ENCODE measurements at regions not wholly inside any gene's neighbourhood (a gene's known extent, or its start where the extent isn't known, plus 50 kb on each side); places are given as distances from the start of the nearest gene placed in this dataset.

DNA sequence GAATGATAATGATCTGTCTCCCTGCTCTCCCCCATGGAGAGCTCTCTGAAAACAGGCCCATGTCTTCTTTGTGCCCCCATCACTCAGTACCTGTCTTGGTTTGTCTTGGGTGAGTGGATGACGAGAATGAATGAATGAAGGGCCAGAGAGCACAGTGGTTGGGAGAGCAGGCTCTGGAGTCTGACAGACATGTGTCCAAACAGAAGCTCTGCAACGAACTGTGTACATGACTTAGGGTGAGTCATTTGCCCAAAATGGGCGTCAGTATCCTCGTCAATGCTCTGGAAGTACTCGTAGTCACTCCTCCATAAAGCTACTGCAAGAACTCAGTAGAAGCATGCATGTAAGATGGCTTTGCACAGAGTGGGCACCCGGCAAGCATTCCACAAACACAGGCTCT is 170.2 kb upstream of the TLE3 start:
- no peaks in the 10 kb centered on the region for H3K9me3 ChIP-seq
- H3K36me3 ChIP-seq, result no peaks in the 10 kb centered on the region
- in situ Hi-C loops (cut with MboI; ENCODE audit: low pct_ligation_motif_present in 1 of 4, low pct_unique_long_range_greater_than_20kb in 1 of 4, low sequenced_read_pairs in 3 of 4) (no loop called here), intact Hi-C loops (cut with DNase I; ENCODE audit: low total_unique reads) (loop anchor here (10.0 kb wide), 1 partner anchor 173 kb away; the partner anchor contains the start of gene TLE3)
- DNase-seq, result no peak
- WGBS, 2 donors (ENCODE audit: low coverage in 1 of 2), result 80 to 90% methylated on average over 5 to 6 of the region's 6 CpGs
- TF ChIP-seq POLR2AphosphoS5 (IDR thresholded peaks at IDR 0.05), result no peak
- TF ChIP-seq EP300 (IDR thresholded peaks at IDR 0.05; ENCODE audit: low read depth), result no peak
- TF ChIP-seq POLR2A (IDR thresholded peaks at IDR 0.05), result no peak
- TF ChIP-seq, protein P1, sequence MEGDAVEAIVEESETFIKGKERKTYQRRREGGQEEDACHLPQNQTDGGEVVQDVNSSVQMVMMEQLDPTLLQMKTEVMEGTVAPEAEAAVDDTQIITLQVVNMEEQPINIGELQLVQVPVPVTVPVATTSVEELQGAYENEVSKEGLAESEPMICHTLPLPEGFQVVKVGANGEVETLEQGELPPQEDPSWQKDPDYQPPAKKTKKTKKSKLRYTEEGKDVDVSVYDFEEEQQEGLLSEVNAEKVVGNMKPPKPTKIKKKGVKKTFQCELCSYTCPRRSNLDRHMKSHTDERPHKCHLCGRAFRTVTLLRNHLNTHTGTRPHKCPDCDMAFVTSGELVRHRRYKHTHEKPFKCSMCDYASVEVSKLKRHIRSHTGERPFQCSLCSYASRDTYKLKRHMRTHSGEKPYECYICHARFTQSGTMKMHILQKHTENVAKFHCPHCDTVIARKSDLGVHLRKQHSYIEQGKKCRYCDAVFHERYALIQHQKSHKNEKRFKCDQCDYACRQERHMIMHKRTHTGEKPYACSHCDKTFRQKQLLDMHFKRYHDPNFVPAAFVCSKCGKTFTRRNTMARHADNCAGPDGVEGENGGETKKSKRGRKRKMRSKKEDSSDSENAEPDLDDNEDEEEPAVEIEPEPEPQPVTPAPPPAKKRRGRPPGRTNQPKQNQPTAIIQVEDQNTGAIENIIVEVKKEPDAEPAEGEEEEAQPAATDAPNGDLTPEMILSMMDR (IDR thresholded peaks at IDR 0.05), result no peak
- no peak overlapping the region for H3K27ac ChIP-seq
- H3K27me3 ChIP-seq, result no peaks in the 10 kb centered on the region
- peaks cover 4 to 59% (median 24%) of the 10 kb centered on the region in 4 donors for H3K4me1 ChIP-seq
- H3K4me3 ChIP-seq, result no peak overlapping the region

DNA sequence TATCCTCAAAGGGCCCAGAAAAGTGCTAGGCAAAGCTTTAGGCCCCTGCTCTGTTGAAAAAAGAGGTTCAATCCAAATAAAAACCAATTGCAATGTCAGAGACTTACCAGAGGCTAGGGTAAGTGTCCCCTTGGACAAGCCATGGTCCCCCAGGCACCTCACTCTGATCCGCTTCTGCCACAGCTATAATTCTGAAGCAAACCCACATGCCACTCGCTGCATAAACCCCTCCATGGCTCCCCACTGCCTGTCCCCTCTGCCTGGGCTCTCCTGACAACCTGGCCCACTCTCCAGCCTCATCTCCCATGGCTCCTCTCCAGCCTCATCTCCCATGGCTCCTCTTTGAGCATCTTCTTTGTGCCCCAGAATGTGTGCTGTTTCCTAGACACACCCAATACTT is 169.6 kb upstream of the TLE3 start:
- in situ Hi-C loops (cut with MboI; ENCODE audit: low pct_ligation_motif_present in 1 of 4, low pct_unique_long_range_greater_than_20kb in 1 of 4, low sequenced_read_pairs in 3 of 4), result no loop called here
- DNase-seq, result no peak
- WGBS, 2 donors (ENCODE audit: low coverage in 1 of 2), result 90% methylated on average over 2 of the region's 2 CpGs; no CpG with 5 or more reads in 1 of the 2 donors
- no peak for TF ChIP-seq POLR2AphosphoS5 (IDR thresholded peaks at IDR 0.05)
- TF ChIP-seq POLR2A (IDR thresholded peaks at IDR 0.05), result no peak
- TF ChIP-seq, protein P1 (IDR thresholded peaks at IDR 0.05), result no peak
- H3K9me3 ChIP-seq, result no peaks in the 10 kb centered on the region
- H3K36me3 ChIP-seq, result no peaks in the 10 kb centered on the region
- no peak overlapping the region for H3K27ac ChIP-seq
- intact Hi-C loops (cut with DNase I; ENCODE audit: low total_unique reads), result loop anchor here (10.0 kb wide), 1 partner anchor 173 kb away; the partner anchor contains the start of gene TLE3
- H3K4me3 ChIP-seq, result no peak overlapping the region
- peaks cover 4 to 59% (median 24%) of the 10 kb centered on the region in 4 donors for H3K4me1 ChIP-seq
- H3K27me3 ChIP-seq, result no peaks in the 10 kb centered on the region

DNA sequence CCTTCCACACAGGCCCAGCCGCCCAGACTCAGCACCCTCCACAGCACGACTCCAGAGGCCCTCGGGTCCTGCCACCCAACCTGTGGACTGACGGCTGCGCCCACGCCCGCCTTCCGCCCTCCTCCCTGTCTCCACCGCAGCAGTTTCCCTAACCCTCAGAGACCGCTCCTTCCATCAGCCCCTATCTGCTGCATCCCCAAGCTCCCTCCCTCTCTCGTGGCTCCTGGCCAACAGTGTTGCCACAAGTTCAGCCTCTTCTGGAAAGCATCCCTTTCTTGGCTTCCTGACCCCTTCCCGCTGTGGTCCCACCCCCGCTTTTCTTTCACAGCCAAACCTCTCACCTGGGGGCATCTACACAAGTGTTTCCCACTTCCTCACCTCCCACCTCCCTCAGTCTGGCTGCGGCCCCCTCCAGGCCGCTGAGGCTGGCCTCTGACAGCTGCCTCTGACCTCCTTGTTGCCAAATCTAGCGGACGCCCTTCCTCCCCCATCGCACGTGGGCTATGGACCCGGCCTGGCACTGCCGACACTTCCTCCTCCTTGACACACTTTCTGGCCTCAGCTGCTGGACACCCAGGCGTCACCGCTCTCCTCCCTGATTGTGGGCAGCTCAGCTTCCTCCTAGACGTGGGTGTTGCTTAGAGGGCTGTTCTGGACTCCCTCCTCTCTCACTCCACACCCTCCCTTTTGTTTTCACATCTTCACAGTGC is 168.8 kb upstream of the TLE3 start:
- Histone ChIP-seq H3K36me3 (no peaks in the 10 kb centered on the region), H3K9me3 (no peaks in the 10 kb centered on the region), H3K4me3 (no peak overlapping the region), H3K4me1 (peaks cover 4 to 59% (median 23%) of the 10 kb centered on the region in 4 donors), H3K27me3 (no peaks in the 10 kb centered on the region), H3K27ac (no peak overlapping the region)
- 69 to 72% methylated on average over 10 to 24 of the region's 24 CpGs for WGBS, 2 donors (ENCODE audit: low coverage in 1 of 2)
- peak; percentile 49 for DNase-seq
- TF ChIP-seq POLR2A (IDR thresholded peaks at IDR 0.05) (no peak), EP300 (IDR thresholded peaks at IDR 0.05; ENCODE audit: low read depth) (no peak), POLR2AphosphoS5 (IDR thresholded peaks at IDR 0.05) (no peak)
- TF ChIP-seq, protein P1 (IDR thresholded peaks at IDR 0.05), result no peak
- in situ Hi-C loops (cut with MboI; ENCODE audit: low pct_ligation_motif_present in 1 of 4, low pct_unique_long_range_greater_than_20kb in 1 of 4, low sequenced_read_pairs in 3 of 4) (no loop called here), intact Hi-C loops (cut with DNase I; ENCODE audit: low total_unique reads) (loop anchor here (10.0 kb wide), 1 partner anchor 172 kb away; the partner anchor contains the start of gene TLE3)

DNA sequence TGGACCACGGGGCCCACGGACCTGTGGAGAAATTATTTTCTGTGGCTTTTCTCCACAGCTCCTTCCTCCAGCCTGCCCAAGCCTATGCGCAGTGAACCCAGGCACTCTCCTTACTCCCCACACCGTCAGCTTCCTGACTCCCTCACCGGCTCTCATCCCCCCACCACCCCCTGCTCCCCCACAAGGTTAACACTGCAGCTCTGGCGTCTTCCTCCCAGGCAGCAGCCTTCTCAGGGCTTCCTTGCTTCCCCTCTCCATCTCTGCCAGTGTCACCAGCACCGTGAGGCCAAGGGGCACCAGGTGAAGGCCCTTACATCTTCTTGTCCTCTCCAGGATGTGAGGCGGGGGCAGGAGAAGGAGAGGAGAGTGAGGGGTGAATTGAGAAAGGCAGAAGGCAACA is 168.3 kb upstream of the TLE3 start:
- Histone ChIP-seq H3K4me1 (peaks cover 3 to 56% (median 19%) of the 10 kb centered on the region in 4 donors), H3K27me3 (no peaks in the 10 kb centered on the region), H3K4me3 (no peak overlapping the region), H3K9me3 (no peaks in the 10 kb centered on the region), H3K36me3 (no peaks in the 10 kb centered on the region), H3K27ac (no peak overlapping the region)
- in situ Hi-C loops (cut with MboI; ENCODE audit: low pct_ligation_motif_present in 1 of 4, low pct_unique_long_range_greater_than_20kb in 1 of 4, low sequenced_read_pairs in 3 of 4) (no loop called here), intact Hi-C loops (cut with DNase I; ENCODE audit: low total_unique reads) (loop anchor here (10.0 kb wide), 1 partner anchor 171 kb away; the partner anchor contains the start of gene TLE3)
- 89% methylated on average over 8 of the region's 8 CpGs; no CpG with 5 or more reads in 1 of the 2 donors for WGBS, 2 donors (ENCODE audit: low coverage in 1 of 2)
- TF ChIP-seq POLR2AphosphoS5 (IDR thresholded peaks at IDR 0.05) (no peak), POLR2A (IDR thresholded peaks at IDR 0.05) (no peak), EP300 (IDR thresholded peaks at IDR 0.05; ENCODE audit: low read depth) (no peak)
- TF ChIP-seq, protein P1 (IDR thresholded peaks at IDR 0.05), result no peak
- DNase-seq, result no peak

Measured in transverse colon (tissue), 4 donors.